Osteoblast (primary cell): ENCODE measurements at regions not wholly inside any gene's neighbourhood (a gene's known extent, or its start where the extent isn't known, plus 50 kb on each side); places are given as distances from the start of the nearest gene placed in this dataset.

Experiments
- DNase-seq: peaks from one replicate; pipeline ENCODE4 v3.0.0; 2011; ENCODE audit warnings: low spot score, mixed read lengths; ENCODE audit not compliant: insufficient read length; ENCODE audit errors: missing footprints
- H2AFZ ChIP-seq: 2 replicates; pipeline ENCODE4 v1.6.0; 2011; ENCODE audit warnings: mild to moderate bottlenecking, low read length
- H3K27ac ChIP-seq: 2 replicates; pipeline ENCODE4 v1.5.1; 2011; ENCODE audit warnings: mild to moderate bottlenecking, low read depth, low read length, moderate library complexity
- H3K27me3 ChIP-seq: 2 replicates; pipeline ENCODE4 v1.6.0; 2012; ENCODE audit warnings: mild to moderate bottlenecking, control low read depth, inconsistent platforms, low read length, moderate library complexity; ENCODE audit not compliant: insufficient read depth
- H3K36me3 ChIP-seq: 2 replicates; pipeline ENCODE4 v1.5.1; 2011; ENCODE audit warnings: mild to moderate bottlenecking, low read length, control low read depth, moderate library complexity; ENCODE audit not compliant: insufficient read depth
- H3K4me1 ChIP-seq: 2 replicates; pipeline ENCODE4 v1.5.1; 2011; ENCODE audit warnings: mild to moderate bottlenecking, low read length, control low read depth, moderate library complexity; ENCODE audit not compliant: insufficient read depth
- H3K4me2 ChIP-seq: 2 replicates; pipeline ENCODE4 v1.6.0; 2011; ENCODE audit warnings: mild to moderate bottlenecking, low read length; ENCODE audit not compliant: insufficient read depth
- H3K4me3 ChIP-seq: fragments of 200-600 bp; sonication (generic); 3 replicates; pipeline ENCODE4 v1.5.1; 2012; ENCODE audit warnings: mild to moderate bottlenecking, low read length, inconsistent platforms; ENCODE audit not compliant: insufficient read depth
- H3K79me2 ChIP-seq: 2 replicates; pipeline ENCODE4 v1.6.0; 2012; ENCODE audit warnings: mild to moderate bottlenecking, low read length, control low read depth, inconsistent platforms; ENCODE audit not compliant: insufficient read depth
- H3K9me3 ChIP-seq: 2 replicates; pipeline ENCODE4 v1.5.1; 2011; ENCODE audit warnings: low read depth, low read length, control low read depth
- H4K20me1 ChIP-seq: 2 replicates; pipeline ENCODE4 v1.6.0; 2012; ENCODE audit warnings: mild to moderate bottlenecking, low read length, control low read depth; ENCODE audit not compliant: insufficient read depth
- CTCF ChIP-seq: IDR thresholded peaks from 2 replicates; pipeline ENCODE4 v1.5.1; 2011; ENCODE audit warnings: mild to moderate bottlenecking, low read depth, low read length, moderate library complexity; ENCODE audit errors: extremely low read depth

GRCh38 chr10:123595661-123596060 lies 70.5 kb upstream of the GPR26 start:
- no peaks in the 10 kb centered on the region for H3K9me3 ChIP-seq
- no peak overlapping the region for H3K27ac ChIP-seq
- no peaks in the 10 kb centered on the region for H3K79me2 ChIP-seq
- no peak for DNase-seq
- H3K4me1 ChIP-seq = no peaks in the 10 kb centered on the region
- TF ChIP-seq CTCF = no peak
- H3K4me2 ChIP-seq = no peak overlapping the region
- no peaks in the 10 kb centered on the region for H4K20me1 ChIP-seq
- H2AFZ ChIP-seq = no peak overlapping the region
- no peaks in the 10 kb centered on the region for H3K36me3 ChIP-seq
- no peak overlapping the region for H3K4me3 ChIP-seq
- H3K27me3 ChIP-seq = no peaks in the 10 kb centered on the region

GRCh38 chr10:123597676-123598075 lies 68.5 kb upstream of the GPR26 start:
- H3K9me3 ChIP-seq = no peaks in the 10 kb centered on the region
- H3K79me2 ChIP-seq = no peaks in the 10 kb centered on the region
- no peaks in the 10 kb centered on the region for H4K20me1 ChIP-seq
- no peak for TF ChIP-seq CTCF
- no peak overlapping the region for H3K4me3 ChIP-seq
- no peak overlapping the region for H3K4me2 ChIP-seq
- H3K36me3 ChIP-seq = no peaks in the 10 kb centered on the region
- no peaks in the 10 kb centered on the region for H3K4me1 ChIP-seq
- no peak for DNase-seq
- H2AFZ ChIP-seq = no peak overlapping the region
- no peaks in the 10 kb centered on the region for H3K27me3 ChIP-seq
- no peak overlapping the region for H3K27ac ChIP-seq

- H3K9me3 ChIP-seq = no peaks in the 10 kb centered on the region
- no peak overlapping the region for H3K27ac ChIP-seq
- H3K79me2 ChIP-seq = no peaks in the 10 kb centered on the region
- no peak for TF ChIP-seq CTCF
- H3K27me3 ChIP-seq = no peaks in the 10 kb centered on the region
- H4K20me1 ChIP-seq = no peaks in the 10 kb centered on the region
- H3K4me2 ChIP-seq = no peak overlapping the region
- no peaks in the 10 kb centered on the region for H3K36me3 ChIP-seq
- H3K4me1 ChIP-seq = no peaks in the 10 kb centered on the region
- H2AFZ ChIP-seq = no peak overlapping the region
- no peak for DNase-seq
- H3K4me3 ChIP-seq = no peak overlapping the region
Measured at GRCh38 chr10:123599366-123599849, 66.7 kb upstream of the GPR26 start.

GRCh38 chr10:123600177-123600576 lies 66.0 kb upstream of the GPR26 start:
- no peak for DNase-seq
- no peak overlapping the region for H3K27ac ChIP-seq
- no peaks in the 10 kb centered on the region for H3K36me3 ChIP-seq
- H3K27me3 ChIP-seq = no peaks in the 10 kb centered on the region
- no peak overlapping the region for H3K4me2 ChIP-seq
- no peak overlapping the region for H2AFZ ChIP-seq
- H3K4me3 ChIP-seq = no peak overlapping the region
- no peaks in the 10 kb centered on the region for H3K79me2 ChIP-seq
- no peaks in the 10 kb centered on the region for H3K4me1 ChIP-seq
- no peaks in the 10 kb centered on the region for H4K20me1 ChIP-seq
- no peak for TF ChIP-seq CTCF
- H3K9me3 ChIP-seq = no peaks in the 10 kb centered on the region
